GM12874 (cell line): ENCODE measurements at regions not wholly inside any gene's neighbourhood (a gene's known extent, or its start where the extent isn't known, plus 50 kb on each side); places are given as distances from the start of the nearest gene placed in this dataset.
A peak's percentile ranks its signal among the peaks of the same experiment; 100 is the strongest.

Experiments
- TF ChIP-seq, protein P1 (sequence below): IDR thresholded peaks from 2 replicates; pipeline ENCODE4 v1.5.1; 2011; ENCODE audit warnings: low read depth, mild to moderate bottlenecking, control low read depth, low read length, moderate library complexity; ENCODE audit not compliant: insufficient read depth

DNA sequence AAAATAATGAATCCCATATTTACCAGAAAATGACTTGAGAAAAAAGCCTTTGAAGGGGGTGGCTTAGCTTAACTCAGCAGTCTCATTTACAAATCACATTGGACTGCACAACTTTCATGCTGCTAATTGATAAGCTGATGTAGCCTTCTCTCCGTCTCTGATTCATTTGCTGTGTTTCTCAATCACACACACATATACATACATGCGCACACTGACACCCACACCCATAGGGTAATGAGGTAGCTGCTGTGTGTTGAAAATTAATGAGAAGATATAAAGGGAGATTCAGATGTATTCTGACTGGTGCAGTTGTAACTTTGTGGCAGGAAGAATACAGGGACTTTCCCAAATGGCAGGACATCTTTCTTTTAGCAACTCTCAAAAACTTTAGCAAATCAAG lies 141.9 kb upstream of the GCFC2 start:
- TF ChIP-seq, protein P1, sequence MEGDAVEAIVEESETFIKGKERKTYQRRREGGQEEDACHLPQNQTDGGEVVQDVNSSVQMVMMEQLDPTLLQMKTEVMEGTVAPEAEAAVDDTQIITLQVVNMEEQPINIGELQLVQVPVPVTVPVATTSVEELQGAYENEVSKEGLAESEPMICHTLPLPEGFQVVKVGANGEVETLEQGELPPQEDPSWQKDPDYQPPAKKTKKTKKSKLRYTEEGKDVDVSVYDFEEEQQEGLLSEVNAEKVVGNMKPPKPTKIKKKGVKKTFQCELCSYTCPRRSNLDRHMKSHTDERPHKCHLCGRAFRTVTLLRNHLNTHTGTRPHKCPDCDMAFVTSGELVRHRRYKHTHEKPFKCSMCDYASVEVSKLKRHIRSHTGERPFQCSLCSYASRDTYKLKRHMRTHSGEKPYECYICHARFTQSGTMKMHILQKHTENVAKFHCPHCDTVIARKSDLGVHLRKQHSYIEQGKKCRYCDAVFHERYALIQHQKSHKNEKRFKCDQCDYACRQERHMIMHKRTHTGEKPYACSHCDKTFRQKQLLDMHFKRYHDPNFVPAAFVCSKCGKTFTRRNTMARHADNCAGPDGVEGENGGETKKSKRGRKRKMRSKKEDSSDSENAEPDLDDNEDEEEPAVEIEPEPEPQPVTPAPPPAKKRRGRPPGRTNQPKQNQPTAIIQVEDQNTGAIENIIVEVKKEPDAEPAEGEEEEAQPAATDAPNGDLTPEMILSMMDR = no peak

DNA sequence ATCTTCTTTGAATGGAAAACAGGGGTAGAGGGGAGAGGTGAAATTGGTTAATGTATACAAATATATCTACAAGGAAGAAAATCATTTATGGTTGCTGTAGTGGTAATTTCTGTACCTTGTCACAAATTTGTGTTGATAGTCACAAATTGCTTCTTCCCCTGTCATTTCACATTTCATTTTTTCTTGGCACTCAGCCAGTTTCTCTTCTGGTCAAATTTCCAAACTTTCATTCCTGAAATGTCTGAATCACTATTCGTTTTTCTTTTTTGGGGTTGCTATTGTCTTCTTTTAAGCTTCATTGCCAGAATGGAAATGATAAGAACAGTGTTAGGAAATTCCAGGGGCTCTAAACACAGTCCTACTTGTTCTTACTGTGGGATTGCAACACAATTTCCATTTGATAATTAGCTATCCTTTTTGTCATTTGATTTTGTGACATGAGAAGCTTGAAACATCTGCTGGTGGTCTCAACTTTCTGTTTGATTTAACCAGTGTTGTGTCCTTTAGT lies 136.0 kb upstream of the GCFC2 start:
- TF ChIP-seq, protein P1 = no peak

DNA sequence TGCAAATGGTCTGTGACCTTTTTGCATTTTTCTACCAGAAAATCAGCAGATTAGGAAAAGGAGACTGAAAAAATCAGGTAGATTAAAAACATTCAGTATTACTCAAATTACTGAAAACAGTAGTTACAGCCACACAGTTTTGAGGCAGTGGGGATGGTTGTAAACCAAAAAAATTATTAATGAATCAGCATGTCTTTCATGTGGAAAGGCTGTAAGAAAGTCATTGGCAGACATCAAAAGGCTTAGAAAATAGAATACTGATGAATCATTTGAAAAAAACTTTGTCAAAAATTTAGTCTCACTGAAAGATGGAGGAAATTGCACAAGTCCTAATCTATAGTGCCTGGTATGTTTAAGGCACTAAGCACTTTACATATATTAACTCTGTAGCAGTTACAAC lies 133.9 kb upstream of the GCFC2 start:
- TF ChIP-seq, protein P1 = no peak

DNA sequence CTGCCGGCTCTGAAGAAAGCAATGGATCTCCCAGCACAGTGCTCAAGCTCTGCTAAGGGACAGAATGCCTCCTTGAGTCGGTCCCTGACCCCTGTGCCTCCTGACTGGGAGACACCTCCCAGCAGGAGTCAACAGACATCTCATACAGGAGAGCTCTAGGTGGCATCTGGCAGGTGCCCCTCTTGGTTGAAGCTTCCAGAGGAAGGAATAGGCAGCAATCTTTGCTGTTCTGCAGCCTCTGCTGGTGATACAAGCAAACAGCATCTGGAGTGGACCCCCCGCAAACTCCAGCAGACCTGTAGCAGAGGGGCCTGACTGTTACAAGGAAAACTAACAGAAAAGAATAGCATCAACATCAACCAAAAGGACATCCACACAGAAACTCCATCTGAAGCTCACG lies 123.9 kb upstream of the GCFC2 start:
- TF ChIP-seq, protein P1 = peak; percentile 19; the same call in 1 of the 2 replicates

DNA sequence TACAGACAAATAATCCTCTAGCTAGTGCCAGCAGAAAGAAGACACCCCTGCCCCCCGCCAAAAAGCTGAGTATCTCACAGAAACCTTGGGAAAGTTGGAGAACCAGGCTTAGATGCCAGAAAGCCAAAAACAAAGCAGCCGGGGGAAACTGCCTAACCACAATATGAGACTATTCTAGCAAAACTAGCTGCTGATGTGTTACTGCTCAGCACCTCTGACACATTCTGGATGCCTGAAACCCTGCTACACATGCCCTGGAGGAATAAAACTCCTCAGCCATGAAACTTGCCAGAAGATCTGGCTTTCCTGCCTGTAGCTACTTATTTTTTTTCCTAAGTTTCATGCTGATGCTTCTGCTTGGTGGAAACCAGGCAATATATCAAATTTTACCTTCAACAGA lies 122.7 kb upstream of the GCFC2 start:
- TF ChIP-seq, protein P1 = no peak

DNA sequence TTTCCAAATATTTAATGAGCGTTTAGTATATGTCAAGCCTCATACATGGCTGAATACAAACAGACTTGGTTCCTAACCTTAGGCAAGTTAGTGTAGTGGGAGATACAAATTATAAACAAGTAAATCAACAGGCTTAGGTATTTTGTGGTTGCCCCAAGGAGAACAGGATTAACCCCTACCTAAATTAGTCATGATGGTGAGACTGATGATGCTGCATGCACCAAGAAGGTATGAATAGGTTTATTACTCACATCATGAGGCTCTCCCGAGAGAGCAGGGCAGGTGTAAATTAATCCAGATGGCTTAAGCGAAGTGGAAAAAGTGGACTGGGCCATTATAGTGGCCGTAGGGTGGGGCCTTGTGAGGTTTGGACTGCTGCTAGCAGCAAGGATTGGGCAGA lies 118.1 kb upstream of the GCFC2 start:
- TF ChIP-seq, protein P1 = no peak

DNA sequence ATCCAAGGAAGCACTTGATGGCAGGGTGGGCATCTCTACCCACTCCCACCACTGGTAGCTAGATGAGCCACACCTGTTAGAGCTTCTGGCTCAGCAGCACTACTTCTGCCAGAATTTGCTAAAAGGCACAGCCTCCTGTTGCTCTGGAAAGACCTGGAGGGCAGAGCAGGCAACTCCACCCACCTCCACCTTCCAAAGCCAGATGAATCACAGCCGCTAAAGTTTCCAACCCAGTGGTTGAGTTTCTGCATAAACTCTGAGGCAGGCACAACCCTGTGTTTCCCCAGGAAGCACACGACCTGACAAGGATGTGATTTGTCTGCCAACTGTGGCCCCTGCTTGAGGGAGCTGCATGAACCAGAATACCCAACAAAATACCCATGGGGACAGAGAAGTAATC lies 111.6 kb upstream of the GCFC2 start:
- TF ChIP-seq, protein P1 = no peak
